ENCODE measurements at regions not wholly inside any gene's neighbourhood (a gene's known extent, or its start where the extent isn't known, plus 50 kb on each side); places are given as distances from the start of the nearest gene placed in this dataset.

DNA sequence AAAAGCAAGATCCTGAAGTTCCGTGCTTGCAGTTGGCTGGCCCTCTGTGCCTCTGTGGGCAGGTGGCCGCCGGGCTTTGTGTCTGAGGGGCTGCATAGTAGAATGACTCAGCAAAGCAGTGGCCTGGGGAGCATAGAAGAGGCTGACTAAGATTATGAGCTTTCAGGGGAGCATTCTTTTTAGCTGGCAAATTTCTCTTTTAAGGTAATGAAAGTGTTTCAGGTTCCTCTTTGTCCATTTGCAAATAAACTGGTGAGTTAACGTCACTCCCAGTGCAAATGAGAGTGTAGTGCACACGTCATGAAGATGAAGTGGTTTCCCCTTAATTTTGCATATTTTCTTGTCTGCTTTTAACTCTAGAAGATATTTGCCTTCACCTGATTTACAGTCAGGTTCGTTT lies 98.6 kb downstream of the BCL2L11 start:
- Mint-ChIP-seq H3K36me3 (ENCODE audit: low read depth) (peaks cover 10% of the 10 kb centered on the region), H3K4me3 (ENCODE audit: low read depth) (no peak overlapping the region), H3K9me3 (peaks cover 19% of the 10 kb centered on the region), H3K27ac (no peak overlapping the region), H3K4me1 (ENCODE audit: low read depth) (no peaks in the 10 kb centered on the region), H3K27me3 (ENCODE audit: low read depth) (peaks cover 15% of the 10 kb centered on the region)
- intact Hi-C loops (cut with micrococcal nuclease) = no loop called here
- no peak for DNase-seq (ENCODE audit: low spot score)

GRCh38 chr2:111219734-111220505 lies 99.2 kb downstream of the BCL2L11 start:
- Mint-ChIP-seq H3K27me3 (ENCODE audit: low read depth) (peaks cover 15% of the 10 kb centered on the region), H3K9me3 (peaks cover 17% of the 10 kb centered on the region), H3K27ac (no peak overlapping the region), H3K4me1 (ENCODE audit: low read depth) (no peaks in the 10 kb centered on the region), H3K36me3 (ENCODE audit: low read depth) (peaks cover 4% of the 10 kb centered on the region), H3K4me3 (ENCODE audit: low read depth) (no peak overlapping the region)
- DNase-seq (ENCODE audit: low spot score) = no peak
- intact Hi-C loops (cut with micrococcal nuclease) = no loop called here

- Mint-ChIP-seq H3K4me3 (ENCODE audit: low read depth) (no peak overlapping the region), H3K9me3 (peaks cover 19% of the 10 kb centered on the region), H3K27me3 (ENCODE audit: low read depth) (peaks cover 22% of the 10 kb centered on the region), H3K36me3 (ENCODE audit: low read depth) (no peaks in the 10 kb centered on the region), H3K4me1 (ENCODE audit: low read depth) (no peaks in the 10 kb centered on the region), H3K27ac (no peak overlapping the region)
- intact Hi-C loops (cut with micrococcal nuclease) = no loop called here
- DNase-seq (ENCODE audit: low spot score) = no peak
Observed at GRCh38 chr2:111220962-111221361, 100.2 kb downstream of the BCL2L11 start.

- intact Hi-C loops (cut with micrococcal nuclease) = no loop called here
- Mint-ChIP-seq H3K9me3 (peaks cover 19% of the 10 kb centered on the region), H3K4me1 (ENCODE audit: low read depth) (no peaks in the 10 kb centered on the region), H3K36me3 (ENCODE audit: low read depth) (no peaks in the 10 kb centered on the region), H3K27me3 (ENCODE audit: low read depth) (peaks cover 22% of the 10 kb centered on the region), H3K27ac (no peak overlapping the region), H3K4me3 (ENCODE audit: low read depth) (no peak overlapping the region)
- no peak for DNase-seq (ENCODE audit: low spot score)
Observed at GRCh38 chr2:111221701-111222100, 101.0 kb downstream of the BCL2L11 start.

- DNase-seq (ENCODE audit: low spot score) = no peak
- H3K4me1 Mint-ChIP-seq (ENCODE audit: low read depth) = no peaks in the 10 kb centered on the region
- intact Hi-C loops (cut with micrococcal nuclease) = no loop called here
- no peaks in the 10 kb centered on the region for H3K36me3 Mint-ChIP-seq (ENCODE audit: low read depth)
- H3K9me3 Mint-ChIP-seq = peaks cover 19% of the 10 kb centered on the region
- H3K4me3 Mint-ChIP-seq (ENCODE audit: low read depth) = no peak overlapping the region
- no peak overlapping the region for H3K27ac Mint-ChIP-seq
- H3K27me3 Mint-ChIP-seq (ENCODE audit: low read depth) = peaks cover 26% of the 10 kb centered on the region
Observed at GRCh38 chr2:111222204-111222866, 101.6 kb downstream of the BCL2L11 start.

- no peaks in the 10 kb centered on the region for H3K36me3 Mint-ChIP-seq (ENCODE audit: low read depth)
- intact Hi-C loops (cut with micrococcal nuclease) = no loop called here
- DNase-seq (ENCODE audit: low spot score) = no peak
- H3K4me1 Mint-ChIP-seq (ENCODE audit: low read depth) = no peaks in the 10 kb centered on the region
- H3K4me3 Mint-ChIP-seq (ENCODE audit: low read depth) = no peak overlapping the region
- H3K27me3 Mint-ChIP-seq (ENCODE audit: low read depth) = peaks cover 30% of the 10 kb centered on the region
- H3K9me3 Mint-ChIP-seq = peaks cover 27% of the 10 kb centered on the region
- no peak overlapping the region for H3K27ac Mint-ChIP-seq
Observed at GRCh38 chr2:111225856-111226255, 105.1 kb downstream of the BCL2L11 start.

DNA sequence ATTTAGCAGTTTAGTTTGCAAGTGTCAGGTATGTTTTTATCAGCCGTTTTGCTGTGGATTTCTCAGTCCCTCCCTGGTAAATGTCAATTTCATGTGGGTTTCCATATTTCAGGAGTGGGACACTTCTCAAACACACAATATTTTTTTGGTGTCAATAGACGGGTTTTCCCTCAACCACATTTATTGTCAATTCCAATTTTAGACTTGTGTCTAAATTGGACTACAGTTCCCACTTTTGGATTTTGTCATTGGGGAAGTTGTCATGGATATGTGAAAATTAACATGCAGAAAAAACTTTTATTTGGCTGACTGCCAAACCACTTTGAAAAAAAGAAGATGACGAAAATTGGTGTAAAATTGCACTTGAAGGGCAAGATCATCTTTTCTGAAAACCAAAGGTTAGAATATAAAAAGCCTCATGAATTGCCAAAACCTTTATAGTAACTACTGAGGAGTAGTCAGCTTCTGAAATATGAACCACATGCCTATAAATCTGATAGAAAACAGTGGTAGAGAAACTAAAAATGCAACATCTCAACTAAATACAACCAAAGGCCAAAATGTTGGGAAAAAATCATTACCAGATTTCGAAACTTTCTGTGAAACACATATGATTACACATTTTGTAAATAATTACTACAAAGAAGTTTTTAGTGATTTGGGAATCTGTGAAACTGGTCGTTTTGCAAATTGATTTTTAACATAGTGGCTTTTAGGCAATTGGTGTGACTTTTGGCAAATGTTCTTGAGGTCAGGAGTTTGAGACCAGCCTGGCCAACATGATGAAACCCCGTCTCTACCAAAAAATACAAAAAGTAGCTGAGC lies 106.4 kb downstream of the BCL2L11 start:
- peaks cover 35% of the 10 kb centered on the region for H3K9me3 Mint-ChIP-seq
- no peak overlapping the region for H3K4me3 Mint-ChIP-seq (ENCODE audit: low read depth)
- H3K27me3 Mint-ChIP-seq (ENCODE audit: low read depth) = peaks cover 30% of the 10 kb centered on the region
- H3K27ac Mint-ChIP-seq = no peak overlapping the region
- intact Hi-C loops (cut with micrococcal nuclease) = no loop called here
- H3K4me1 Mint-ChIP-seq (ENCODE audit: low read depth) = no peaks in the 10 kb centered on the region
- DNase-seq (ENCODE audit: low spot score) = no peak
- no peaks in the 10 kb centered on the region for H3K36me3 Mint-ChIP-seq (ENCODE audit: low read depth)

DNA sequence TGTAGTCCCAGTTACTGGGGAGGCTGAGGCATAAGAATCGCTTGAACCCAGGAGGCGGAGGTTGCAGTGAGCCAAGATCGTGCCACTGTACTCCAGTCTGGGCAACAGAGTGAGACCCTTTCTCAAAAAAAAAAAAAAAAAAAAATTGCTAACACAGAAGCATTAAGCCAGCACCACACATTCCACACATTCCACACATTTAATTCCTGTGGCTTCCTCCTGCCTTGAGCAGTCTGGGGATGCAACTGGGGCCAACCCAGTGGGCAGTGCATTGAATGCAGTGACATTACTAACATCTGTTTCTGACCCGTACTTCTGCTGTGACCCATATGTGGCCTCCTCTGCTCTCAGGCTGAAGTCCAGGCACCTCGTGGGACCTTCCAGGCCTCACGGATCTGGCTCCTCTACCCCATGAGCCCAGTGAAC lies 107.0 kb downstream of the BCL2L11 start:
- no peak overlapping the region for H3K27ac Mint-ChIP-seq
- H3K4me3 Mint-ChIP-seq (ENCODE audit: low read depth) = no peak overlapping the region
- peaks cover 31% of the 10 kb centered on the region for H3K9me3 Mint-ChIP-seq
- H3K36me3 Mint-ChIP-seq (ENCODE audit: low read depth) = no peaks in the 10 kb centered on the region
- intact Hi-C loops (cut with micrococcal nuclease) = no loop called here
- DNase-seq (ENCODE audit: low spot score) = no peak
- H3K4me1 Mint-ChIP-seq (ENCODE audit: low read depth) = no peaks in the 10 kb centered on the region
- H3K27me3 Mint-ChIP-seq (ENCODE audit: low read depth) = peaks cover 30% of the 10 kb centered on the region

DNA sequence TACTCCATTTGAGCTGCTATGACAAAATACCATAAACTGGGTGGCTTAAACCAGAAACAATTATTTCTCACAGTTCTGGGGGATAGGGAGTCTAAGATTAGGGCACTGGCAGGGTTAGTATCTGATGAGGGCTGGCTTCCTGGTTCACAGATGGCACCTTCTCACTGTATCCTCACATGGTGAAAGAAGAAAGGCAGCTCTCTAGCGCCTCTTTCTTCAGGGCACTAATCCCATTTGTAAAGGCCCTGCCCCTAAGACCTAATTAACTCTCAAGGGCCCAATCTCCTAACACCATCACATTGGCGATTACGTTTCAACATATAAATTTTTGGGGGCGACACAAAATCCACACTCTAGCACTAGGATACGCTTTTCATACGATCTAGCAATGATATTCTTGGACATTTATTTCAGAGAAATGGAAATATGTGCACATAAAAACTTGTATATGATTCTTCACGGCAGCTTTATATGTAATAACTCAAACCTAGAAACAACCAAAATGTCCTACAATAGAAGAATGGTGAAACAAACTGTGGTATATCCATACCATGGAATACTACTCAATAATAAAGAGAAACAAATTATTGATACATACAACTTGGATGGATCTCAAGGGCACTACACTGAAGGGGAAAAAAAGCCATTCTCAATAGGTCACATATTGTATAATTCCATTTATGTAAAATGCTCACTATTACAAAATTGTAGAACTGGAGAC lies 111.0 kb downstream of the BCL2L11 start:
- intact Hi-C loops (cut with micrococcal nuclease) = no loop called here
- no peak overlapping the region for H3K27ac Mint-ChIP-seq
- H3K27me3 Mint-ChIP-seq (ENCODE audit: low read depth) = peaks cover 22% of the 10 kb centered on the region
- peaks cover 17% of the 10 kb centered on the region for H3K9me3 Mint-ChIP-seq
- no peaks in the 10 kb centered on the region for H3K4me1 Mint-ChIP-seq (ENCODE audit: low read depth)
- DNase-seq (ENCODE audit: low spot score) = no peak
- H3K4me3 Mint-ChIP-seq (ENCODE audit: low read depth) = no peak overlapping the region
- H3K36me3 Mint-ChIP-seq (ENCODE audit: low read depth) = no peaks in the 10 kb centered on the region

- Mint-ChIP-seq H3K36me3 (ENCODE audit: low read depth) (no peaks in the 10 kb centered on the region), H3K4me1 (ENCODE audit: low read depth) (peaks cover 9% of the 10 kb centered on the region), H3K27me3 (ENCODE audit: low read depth) (peaks cover 6% of the 10 kb centered on the region), H3K4me3 (ENCODE audit: low read depth) (no peak overlapping the region), H3K27ac (no peak overlapping the region), H3K9me3 (peaks cover 13% of the 10 kb centered on the region)
- DNase-seq (ENCODE audit: low spot score) = no peak
- intact Hi-C loops (cut with micrococcal nuclease) = no loop called here
Observed at GRCh38 chr2:111235192-111236015, 114.7 kb downstream of the BCL2L11 start.

- Mint-ChIP-seq H3K27me3 (ENCODE audit: low read depth) (peaks cover 4% of the 10 kb centered on the region), H3K27ac (no peak overlapping the region), H3K9me3 (peaks cover 7% of the 10 kb centered on the region), H3K36me3 (ENCODE audit: low read depth) (no peaks in the 10 kb centered on the region), H3K4me3 (ENCODE audit: low read depth) (no peak overlapping the region), H3K4me1 (ENCODE audit: low read depth) (peaks cover 9% of the 10 kb centered on the region)
- intact Hi-C loops (cut with micrococcal nuclease) = no loop called here
- DNase-seq (ENCODE audit: low spot score) = no peak
Observed at GRCh38 chr2:111236025-111236424, 115.3 kb downstream of the BCL2L11 start.

- Mint-ChIP-seq H3K9me3 (no peaks in the 10 kb centered on the region), H3K4me1 (ENCODE audit: low read depth) (peaks cover 9% of the 10 kb centered on the region), H3K36me3 (ENCODE audit: low read depth) (no peaks in the 10 kb centered on the region), H3K27me3 (ENCODE audit: low read depth) (peaks cover 6% of the 10 kb centered on the region), H3K27ac (no peak overlapping the region), H3K4me3 (ENCODE audit: low read depth) (no peak overlapping the region)
- intact Hi-C loops (cut with micrococcal nuclease) = no loop called here
- DNase-seq (ENCODE audit: low spot score) = no peak
Observed at GRCh38 chr2:111238296-111238695, 117.6 kb downstream of the BCL2L11 start.
